Hematopoietic multipotent progenitor cell treated with erythropoietin and hydrocortisone succinate and interleukin-3 and kit ligand, for 8 days (in vitro differentiated cells): ENCODE measurements at regions not wholly inside any gene's neighbourhood (a gene's known extent, or its start where the extent isn't known, plus 50 kb on each side); places are given as distances from the start of the nearest gene placed in this dataset.
A peak's percentile ranks its signal among the peaks of the same experiment; 100 is the strongest.
"Not testable (repeated sequence)": the region's sequence is repeated elsewhere in the genome, so short reads cannot be mapped to it uniquely, and the experiment has no call there.

ENCODE experiments used
- DNase-seq: peaks from one replicate; pipeline ENCODE4 v3.0.0-alpha.2; 2015

GRCh38 chr4:55028196-55028595, 97.2 kb downstream of the KDR start:
- no peak for DNase-seq

GRCh38 chr4:55027596-55027995, 97.8 kb downstream of the KDR start:
- no peak for DNase-seq

- not testable (repeated sequence) for DNase-seq
These were observed 99.9 kb downstream of the KDR start for GRCh38 chr4:55025456-55025855.

- no peak for DNase-seq
These were observed 102.4 kb downstream of the KDR start for GRCh38 chr4:55023030-55023429.

- no peak for DNase-seq
These were observed 104.2 kb downstream of the KDR start for GRCh38 chr4:55021214-55021613.

- DNase-seq: no peak
These were observed 105.3 kb downstream of the KDR start for GRCh38 chr4:55020131-55020530.

GRCh38 chr4:55018978-55019377, 106.4 kb downstream of the KDR start:
- no peak for DNase-seq

- DNase-seq: no peak
These were observed 106.9 kb downstream of the KDR start for GRCh38 chr4:55018521-55018920.

GRCh38 chr4:55017406-55017805, 108.0 kb downstream of the KDR start:
- DNase-seq: no peak

- no peak for DNase-seq
These were observed 109.3 kb downstream of the KDR start for GRCh38 chr4:55016131-55016530.

GRCh38 chr4:55014876-55015275, 110.5 kb downstream of the KDR start:
- no peak for DNase-seq

GRCh38 chr4:55013431-55013955, 111.9 kb downstream of the KDR start:
- DNase-seq: no peak

GRCh38 chr4:55012363-55013230, 112.8 kb downstream of the KDR start:
- DNase-seq: no peak

GRCh38 chr4:55011761-55012160, 113.6 kb downstream of the KDR start:
- DNase-seq: no peak

- no peak for DNase-seq
These were observed 114.8 kb downstream of the KDR start for GRCh38 chr4:55010550-55010949.

GRCh38 chr4:55008166-55009056, 117.0 kb downstream of the KDR start:
- DNase-seq: peak; percentile 4

- DNase-seq: no peak
These were observed 119.5 kb downstream of the KDR start for GRCh38 chr4:55005910-55006309.

- DNase-seq: no peak
These were observed 120.6 kb downstream of the KDR start for GRCh38 chr4:55004831-55005230.

GRCh38 chr4:55002431-55002830, 123.0 kb downstream of the KDR start:
- DNase-seq: no peak

GRCh38 chr4:55001538-55001937, 123.9 kb downstream of the KDR start:
- DNase-seq: no peak

GRCh38 chr4:54999003-54999402, 126.4 kb downstream of the KDR start:
- no peak for DNase-seq

- DNase-seq: not testable (repeated sequence)
These were observed 131.8 kb downstream of the KDR start for GRCh38 chr4:54993473-54994026.

- DNase-seq: no peak
These were observed 133.1 kb downstream of the KDR start for GRCh38 chr4:54992266-54992665.
